ENCODE measurements at regions not wholly inside any gene's neighbourhood (a gene's known extent, or its start where the extent isn't known, plus 50 kb on each side); places are given as distances from the start of the nearest gene placed in this dataset.

DNA sequence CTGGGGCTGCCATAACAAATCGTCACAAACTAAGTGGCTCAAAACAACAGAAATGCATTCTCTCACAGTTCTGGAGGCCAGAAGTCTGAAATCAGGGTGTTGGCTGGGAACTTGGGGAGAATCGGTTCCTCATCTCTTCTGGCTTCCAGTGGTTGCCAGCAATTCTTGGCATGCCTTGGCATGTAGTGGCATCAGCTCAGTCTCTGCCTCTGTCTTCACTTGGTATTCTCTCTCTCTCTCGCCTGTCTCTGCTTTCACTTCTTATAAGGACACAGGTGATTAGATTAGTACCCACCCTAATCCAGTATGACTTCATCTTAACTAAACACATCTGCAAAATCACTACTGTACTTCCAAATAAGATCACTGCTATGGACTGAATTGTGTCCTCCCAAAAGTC, 695.4 kb upstream of the ID2 start:
- no peak for TF ChIP-seq POLR2A (IDR thresholded peaks at IDR 0.05)
- TF ChIP-seq, protein P1, sequence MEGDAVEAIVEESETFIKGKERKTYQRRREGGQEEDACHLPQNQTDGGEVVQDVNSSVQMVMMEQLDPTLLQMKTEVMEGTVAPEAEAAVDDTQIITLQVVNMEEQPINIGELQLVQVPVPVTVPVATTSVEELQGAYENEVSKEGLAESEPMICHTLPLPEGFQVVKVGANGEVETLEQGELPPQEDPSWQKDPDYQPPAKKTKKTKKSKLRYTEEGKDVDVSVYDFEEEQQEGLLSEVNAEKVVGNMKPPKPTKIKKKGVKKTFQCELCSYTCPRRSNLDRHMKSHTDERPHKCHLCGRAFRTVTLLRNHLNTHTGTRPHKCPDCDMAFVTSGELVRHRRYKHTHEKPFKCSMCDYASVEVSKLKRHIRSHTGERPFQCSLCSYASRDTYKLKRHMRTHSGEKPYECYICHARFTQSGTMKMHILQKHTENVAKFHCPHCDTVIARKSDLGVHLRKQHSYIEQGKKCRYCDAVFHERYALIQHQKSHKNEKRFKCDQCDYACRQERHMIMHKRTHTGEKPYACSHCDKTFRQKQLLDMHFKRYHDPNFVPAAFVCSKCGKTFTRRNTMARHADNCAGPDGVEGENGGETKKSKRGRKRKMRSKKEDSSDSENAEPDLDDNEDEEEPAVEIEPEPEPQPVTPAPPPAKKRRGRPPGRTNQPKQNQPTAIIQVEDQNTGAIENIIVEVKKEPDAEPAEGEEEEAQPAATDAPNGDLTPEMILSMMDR (IDR thresholded peaks at IDR 0.05) = no peak

All from adrenal gland (tissue), 5 donors.